Urinary bladder (tissue), 3 donors: ENCODE measurements at regions not wholly inside any gene's neighbourhood (a gene's known extent, or its start where the extent isn't known, plus 50 kb on each side); places are given as distances from the start of the nearest gene placed in this dataset.

ENCODE experiments used
- DNase-seq: peaks from one replicate; pipeline ENCODE4 v3.0.0-alpha.2; 2015; ENCODE audit errors: extremely low spot score
- H3K27ac ChIP-seq: one replicate; pipeline ENCODE4 v1.5.1; 2013; ENCODE audit warnings: low read depth, mild to moderate bottlenecking, moderate library complexity
- H3K36me3 ChIP-seq: one replicate; pipeline ENCODE4 v1.6.1; 2013; ENCODE audit warnings: mild to moderate bottlenecking, moderate library complexity; ENCODE audit not compliant: insufficient read depth
- H3K4me1 ChIP-seq: one replicate; pipeline ENCODE4 v1.6.1; 2013; ENCODE audit warnings: mild to moderate bottlenecking, moderate library complexity; ENCODE audit not compliant: insufficient read depth
- H3K4me3 ChIP-seq: one replicate; pipeline ENCODE4 v1.5.1; 2013; ENCODE audit warnings: low read depth, low read length
- WGBS: extraction: QIAGEN DNeasy Blood & Tissue Kit; methylation state at CpG from one replicate; pipeline ENCODE4 v1.1.7; 2013; 5-methylcytosine and 5-hydroxymethylcytosine counted together
- donor health status: healthy with polysubstance abuse.
- donor health status: healthy.

- H3K4me1 ChIP-seq, result no peaks in the 10 kb centered on the region
- H3K4me3 ChIP-seq, result no peak overlapping the region
- WGBS, result 93% methylated on average over 7 of the region's 7 CpGs
- H3K36me3 ChIP-seq, result no peaks in the 10 kb centered on the region
- DNase-seq, result no peak
- H3K27ac ChIP-seq, result no peak overlapping the region
Observed at GRCh38 chr3:76550522-76551201, 489.2 kb upstream of the ROBO2 start.

- WGBS, result 92% methylated on average over 5 of the region's 5 CpGs
Observed at GRCh38 chr3:76551739-76552138, 488.2 kb upstream of the ROBO2 start.

DNA sequence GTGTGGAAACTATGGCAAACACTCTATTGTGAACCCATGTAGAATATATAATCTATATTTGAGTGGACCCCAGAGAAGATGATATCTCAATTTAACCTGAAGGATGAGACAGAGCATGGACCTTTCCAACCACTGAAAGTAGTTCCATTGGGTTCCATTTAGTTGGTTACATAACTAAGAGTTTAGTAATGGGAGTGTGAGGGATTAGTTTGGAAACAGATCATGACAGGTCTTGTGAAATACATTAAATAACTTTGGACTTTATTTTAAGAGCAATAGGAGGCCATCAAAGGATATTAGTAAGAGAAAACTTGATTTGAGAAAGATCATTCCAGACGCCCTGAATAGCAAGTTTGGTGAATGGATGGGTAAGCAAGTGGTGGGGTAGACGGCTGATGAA, 487.2 kb upstream of the ROBO2 start:
- H3K36me3 ChIP-seq, result no peaks in the 10 kb centered on the region
- DNase-seq, result no peak
- no peaks in the 10 kb centered on the region for H3K4me1 ChIP-seq
- H3K4me3 ChIP-seq, result no peak overlapping the region
- H3K27ac ChIP-seq, result no peak overlapping the region
- WGBS, result 94% methylated on average over 2 of the region's 2 CpGs

More at GRCh38 chr3:76551739-76552138, 488.2 kb upstream of the ROBO2 start:
- DNase-seq, result no peak
- Histone ChIP-seq H3K4me3 (no peak overlapping the region), H3K4me1 (no peaks in the 10 kb centered on the region), H3K27ac (no peak overlapping the region), H3K36me3 (no peaks in the 10 kb centered on the region)

GRCh38 chr3:76554707-76555106, 485.2 kb upstream of the ROBO2 start:
- H3K4me1 ChIP-seq, result no peaks in the 10 kb centered on the region
- WGBS, result 18% methylated on average over 2 of the region's 2 CpGs
- no peak for DNase-seq

GRCh38 chr3:76561494-76562236, 478.2 kb upstream of the ROBO2 start:
- Histone ChIP-seq H3K36me3 (no peaks in the 10 kb centered on the region), H3K4me1 (no peaks in the 10 kb centered on the region), H3K4me3 (no peak overlapping the region), H3K27ac (no peak overlapping the region)
- DNase-seq, result no peak
- 34% methylated on average over 2 of the region's 2 CpGs for WGBS

More at GRCh38 chr3:76554707-76555106, 485.2 kb upstream of the ROBO2 start:
- Histone ChIP-seq H3K27ac (no peak overlapping the region), H3K36me3 (no peaks in the 10 kb centered on the region), H3K4me3 (no peak overlapping the region)

- 59% methylated on average over 5 of the region's 5 CpGs for WGBS
Observed at GRCh38 chr3:76565496-76566210, 474.2 kb upstream of the ROBO2 start.

GRCh38 chr3:76566211-76566534, 473.7 kb upstream of the ROBO2 start:
- 76% methylated on average over 2 of the region's 2 CpGs for WGBS
- DNase-seq, result no peak
- H3K36me3 ChIP-seq, result no peaks in the 10 kb centered on the region
- H3K27ac ChIP-seq, result no peak overlapping the region
- no peaks in the 10 kb centered on the region for H3K4me1 ChIP-seq
- H3K4me3 ChIP-seq, result no peak overlapping the region

More at GRCh38 chr3:76565496-76566210, 474.2 kb upstream of the ROBO2 start:
- Histone ChIP-seq H3K36me3 (no peaks in the 10 kb centered on the region), H3K4me1 (no peaks in the 10 kb centered on the region), H3K27ac (no peak overlapping the region), H3K4me3 (no peak overlapping the region)
- DNase-seq, result no peak

- H3K4me1 ChIP-seq, result no peaks in the 10 kb centered on the region
- no peak overlapping the region for H3K27ac ChIP-seq
- no peak for DNase-seq
- no peaks in the 10 kb centered on the region for H3K36me3 ChIP-seq
- 97% methylated on average over 4 of the region's 4 CpGs for WGBS
- no peak overlapping the region for H3K4me3 ChIP-seq
Observed at GRCh38 chr3:76566904-76567303, 473.0 kb upstream of the ROBO2 start.

DNA sequence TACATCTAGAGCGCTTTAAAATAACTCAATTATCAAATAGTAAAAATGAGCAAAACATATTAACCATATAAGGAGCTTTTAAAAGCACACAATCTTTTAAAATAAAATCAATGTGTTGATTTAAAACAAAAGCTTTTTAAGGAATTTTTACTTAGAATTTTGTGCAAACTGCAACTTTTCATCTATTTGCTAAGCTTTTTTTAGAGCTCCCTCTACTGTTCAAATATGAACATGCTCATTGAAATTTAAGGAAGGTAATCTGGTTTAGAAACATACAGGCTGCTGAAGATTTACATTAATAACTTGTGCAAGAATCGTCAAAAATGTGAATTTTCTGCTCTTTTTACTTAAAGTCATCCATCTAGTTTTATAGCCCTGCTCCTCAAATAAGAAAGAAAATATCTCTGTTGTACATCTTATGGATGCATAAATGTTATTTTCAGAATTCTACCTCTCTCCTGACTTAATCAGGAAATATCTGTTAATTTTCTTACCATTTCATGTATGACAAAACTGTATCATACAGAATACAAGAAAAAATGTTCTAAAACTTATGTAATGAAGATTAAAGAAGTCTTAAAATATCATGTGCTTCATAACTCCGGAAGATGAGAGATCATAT, 469.4 kb upstream of the ROBO2 start:
- no peak overlapping the region for H3K27ac ChIP-seq
- WGBS, result 64% methylated on average over 3 of the region's 3 CpGs
- DNase-seq, result no peak
- no peaks in the 10 kb centered on the region for H3K36me3 ChIP-seq
- no peak overlapping the region for H3K4me3 ChIP-seq
- H3K4me1 ChIP-seq, result no peaks in the 10 kb centered on the region

DNA sequence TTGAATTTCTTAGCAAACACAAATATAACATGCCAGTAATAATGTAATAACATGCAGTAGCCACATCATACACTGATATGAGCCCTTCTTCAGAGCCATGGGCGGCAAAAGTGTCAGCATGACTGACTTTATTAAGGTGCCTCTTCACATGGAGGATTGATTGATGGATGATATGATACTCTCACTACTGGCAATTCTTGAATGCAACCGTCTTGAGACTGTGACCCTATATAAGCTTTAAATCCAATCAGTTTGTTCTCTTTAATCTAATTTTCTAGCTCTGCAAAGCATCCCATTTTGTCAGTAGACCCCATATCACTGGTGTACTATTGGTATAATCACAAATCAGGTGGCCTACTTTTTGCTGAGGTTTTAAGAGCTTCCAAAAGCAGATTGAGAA, 463.7 kb upstream of the ROBO2 start:
- H3K4me1 ChIP-seq, result no peaks in the 10 kb centered on the region
- no peak overlapping the region for H3K27ac ChIP-seq
- 85% methylated on average over 2 of the region's 2 CpGs for WGBS
- DNase-seq, result no peak
- no peak overlapping the region for H3K4me3 ChIP-seq
- H3K36me3 ChIP-seq, result no peaks in the 10 kb centered on the region

DNA sequence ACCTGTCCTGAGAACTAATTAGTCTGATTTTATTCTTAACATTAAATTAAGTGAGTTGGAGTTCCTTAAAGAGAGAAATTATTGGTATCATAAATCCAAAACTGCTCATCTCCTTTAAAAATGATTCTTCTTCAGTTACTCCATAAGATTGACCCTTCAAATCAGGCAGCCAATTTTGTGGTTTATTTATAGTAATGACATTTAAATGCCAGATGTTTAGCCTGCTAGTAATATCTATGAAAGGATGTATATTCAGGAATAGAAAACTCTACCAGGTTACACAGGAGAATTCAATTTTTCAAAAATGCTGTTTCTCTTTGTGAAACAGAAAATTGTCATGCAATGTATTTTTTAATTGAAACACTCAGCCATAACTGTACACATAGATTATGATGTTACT, 457.8 kb upstream of the ROBO2 start:
- Histone ChIP-seq H3K27ac (no peak overlapping the region), H3K4me1 (no peaks in the 10 kb centered on the region), H3K36me3 (no peaks in the 10 kb centered on the region), H3K4me3 (no peak overlapping the region)
- DNase-seq, result no peak

DNA sequence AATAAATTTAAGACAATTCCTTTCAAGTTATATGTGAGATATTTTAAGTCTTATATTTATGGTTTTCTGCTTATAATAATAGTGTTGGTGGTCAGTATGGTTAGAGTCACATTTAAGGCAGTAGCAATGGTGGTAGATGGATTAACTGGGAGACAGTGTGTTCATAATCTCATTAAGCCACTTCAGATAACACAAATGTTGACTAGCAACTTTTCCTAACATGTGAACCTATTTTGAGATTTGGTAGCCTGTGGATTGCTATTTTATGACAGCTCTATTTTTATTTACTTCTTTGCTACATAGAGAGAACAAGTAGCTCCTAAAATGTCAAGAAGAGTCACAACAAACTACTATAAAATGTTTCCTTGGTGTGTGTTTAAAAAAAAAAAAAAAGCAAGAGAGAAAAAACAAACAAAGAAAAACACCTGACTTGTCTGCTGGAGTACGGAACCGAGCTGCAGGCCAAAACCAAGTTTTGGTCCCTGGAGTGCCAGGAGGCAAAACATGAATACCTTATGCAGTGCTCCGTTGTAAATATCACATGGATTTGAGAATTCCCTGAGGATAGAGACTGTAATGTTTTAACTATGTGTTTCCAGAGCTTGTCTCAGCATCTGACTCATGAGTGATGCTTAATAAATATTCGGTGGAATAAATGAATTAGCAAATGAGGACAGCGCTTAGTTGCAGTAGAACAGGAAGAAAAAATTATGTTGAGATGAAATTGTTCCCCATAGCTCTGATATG, 457.1 kb upstream of the ROBO2 start:
- Histone ChIP-seq H3K4me3 (no peak overlapping the region), H3K4me1 (no peaks in the 10 kb centered on the region), H3K36me3 (no peaks in the 10 kb centered on the region), H3K27ac (no peak overlapping the region)
- WGBS, result 66% methylated on average over 5 of the region's 5 CpGs
- DNase-seq, result no peak

DNA sequence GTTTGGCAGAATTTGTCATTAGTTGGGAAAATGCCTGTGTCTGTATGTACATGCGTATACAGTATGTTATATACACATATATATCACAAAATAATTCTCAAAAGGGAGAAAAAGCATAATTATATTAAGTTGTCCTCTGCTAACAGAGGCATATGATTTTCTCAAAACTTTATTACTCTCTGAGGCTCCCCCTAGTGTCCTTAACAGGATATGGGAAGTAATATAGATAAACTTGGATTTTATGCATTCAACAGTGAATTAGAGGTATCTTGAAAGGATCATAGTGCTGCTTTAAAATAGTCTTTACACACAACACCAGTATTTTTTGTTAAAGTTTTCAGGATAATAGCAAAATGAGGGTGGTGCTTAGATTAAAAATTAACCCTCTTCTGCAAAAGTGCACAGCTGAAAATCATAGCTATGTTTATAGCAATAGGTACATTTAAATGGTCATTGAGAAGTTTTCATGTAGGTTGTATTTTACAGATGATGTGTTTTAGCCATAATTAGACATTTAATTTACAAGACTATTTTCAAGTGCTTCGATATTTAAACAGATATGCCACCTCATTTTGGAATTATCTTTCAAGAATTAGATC, 454.0 kb upstream of the ROBO2 start:
- Histone ChIP-seq H3K36me3 (no peaks in the 10 kb centered on the region), H3K4me3 (no peak overlapping the region), H3K4me1 (no peaks in the 10 kb centered on the region), H3K27ac (no peak overlapping the region)
- WGBS, result 81% methylated on average over 2 of the region's 2 CpGs
- no peak for DNase-seq
